ENCODE measurements at regions not wholly inside any gene's neighbourhood (a gene's known extent, or its start where the extent isn't known, plus 50 kb on each side); places are given as distances from the start of the nearest gene placed in this dataset.

DNA sequence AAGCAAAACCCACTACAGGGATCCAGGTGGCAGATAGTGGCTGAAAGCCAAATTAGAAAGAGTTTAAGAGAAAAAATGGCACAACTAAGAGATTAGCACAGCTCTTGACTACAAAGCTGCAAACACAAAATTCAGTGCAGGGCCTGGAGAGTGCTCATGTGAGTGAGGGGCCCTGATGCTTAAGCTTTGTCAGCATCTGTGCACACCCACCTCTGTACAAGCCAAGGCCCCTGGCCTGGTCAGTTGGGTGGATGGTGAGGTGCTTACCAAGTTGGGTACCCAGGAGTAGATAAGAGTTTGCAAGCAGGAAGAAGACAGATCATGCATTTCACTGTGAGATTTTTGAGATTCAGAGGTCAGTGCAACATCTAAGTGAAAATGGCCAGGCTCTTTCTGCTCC, 62.7 kb upstream of the ATP1B1 start:
- TF ChIP-seq SMAD3 (CRISPR knock-in tag; IDR thresholded peaks at IDR 0.05; ENCODE audit: borderline replicate concordance), result no peak
- TF ChIP-seq, protein P1, sequence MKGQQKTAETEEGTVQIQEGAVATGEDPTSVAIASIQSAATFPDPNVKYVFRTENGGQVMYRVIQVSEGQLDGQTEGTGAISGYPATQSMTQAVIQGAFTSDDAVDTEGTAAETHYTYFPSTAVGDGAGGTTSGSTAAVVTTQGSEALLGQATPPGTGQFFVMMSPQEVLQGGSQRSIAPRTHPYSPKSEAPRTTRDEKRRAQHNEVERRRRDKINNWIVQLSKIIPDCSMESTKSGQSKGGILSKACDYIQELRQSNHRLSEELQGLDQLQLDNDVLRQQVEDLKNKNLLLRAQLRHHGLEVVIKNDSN (CRISPR knock-in tag; IDR thresholded peaks at IDR 0.05), result no peak
- TF ChIP-seq CTCF (IDR thresholded peaks at IDR 0.05), result no peak
- TF ChIP-seq ZBTB21 (CRISPR knock-in tag; IDR thresholded peaks at IDR 0.05; ENCODE audit: borderline replicate concordance), result no peak
